HL-60/S4 (cell line): ENCODE measurements at regions not wholly inside any gene's neighbourhood (a gene's known extent, or its start where the extent isn't known, plus 50 kb on each side); places are given as distances from the start of the nearest gene placed in this dataset.
"Not testable (repeated sequence)": the region's sequence is repeated elsewhere in the genome, so short reads cannot be mapped to it uniquely, and the experiment has no call there.

Experiments
- in situ Hi-C: fragments of 300-500 bp; cut with MboI; formaldehyde crosslinking; loops from 2 replicates; pipeline ENCODE4 v1.14.3; 2022; ENCODE audit warnings: low sequenced_read_pairs

- in situ Hi-C loops = loop anchor here (25.0 kb wide), 1 partner anchor 113 kb away; no protein-coding TSS in a partner anchor
Observed at GRCh38 chr4:100674976-100675375, 157.2 kb upstream of the EMCN start.

- in situ Hi-C loops = loop anchor here (25.0 kb wide), 1 partner anchor 95 kb away; no protein-coding TSS in a partner anchor
Observed at GRCh38 chr4:100657187-100657586, 139.4 kb upstream of the EMCN start.

GRCh38 chr4:100651499-100652175 is 133.8 kb upstream of the EMCN start:
- in situ Hi-C loops = loop anchor here (25.0 kb wide), 1 partner anchor 89 kb away; no protein-coding TSS in a partner anchor

GRCh38 chr4:100649417-100649816 is 131.6 kb upstream of the EMCN start:
- in situ Hi-C loops = no loop called here

- in situ Hi-C loops = no loop called here
Observed at GRCh38 chr4:100644150-100644549, 126.3 kb upstream of the EMCN start.

- in situ Hi-C loops = no loop called here
Observed at GRCh38 chr4:100641336-100641735, 123.5 kb upstream of the EMCN start.

- in situ Hi-C loops = no loop called here
Observed at GRCh38 chr4:100635899-100636298, 118.1 kb upstream of the EMCN start.

GRCh38 chr4:100633269-100633668 is 115.4 kb upstream of the EMCN start:
- in situ Hi-C loops = no loop called here

GRCh38 chr4:100632163-100632562 is 114.3 kb upstream of the EMCN start:
- in situ Hi-C loops = no loop called here

- in situ Hi-C loops = no loop called here
Observed at GRCh38 chr4:100631281-100631968, 113.6 kb upstream of the EMCN start.

GRCh38 chr4:100630341-100630740 is 112.5 kb upstream of the EMCN start:
- in situ Hi-C loops = no loop called here

GRCh38 chr4:100609810-100610209 is 92.0 kb upstream of the EMCN start:
- in situ Hi-C loops = no loop called here

GRCh38 chr4:100608651-100609050 is 90.8 kb upstream of the EMCN start:
- in situ Hi-C loops = not testable (repeated sequence)

- in situ Hi-C loops = no loop called here
Observed at GRCh38 chr4:100605144-100605543, 87.3 kb upstream of the EMCN start.

GRCh38 chr4:100593935-100594334 is 76.1 kb upstream of the EMCN start:
- in situ Hi-C loops = no loop called here

GRCh38 chr4:100591161-100591876 is 73.5 kb upstream of the EMCN start:
- in situ Hi-C loops = no loop called here

- in situ Hi-C loops = no loop called here
Observed at GRCh38 chr4:100590325-100590724, 72.5 kb upstream of the EMCN start.

GRCh38 chr4:100588076-100588475 is 70.3 kb upstream of the EMCN start:
- in situ Hi-C loops = no loop called here

- in situ Hi-C loops = no loop called here
Observed at GRCh38 chr4:100582146-100582545, 64.3 kb upstream of the EMCN start.

GRCh38 chr4:100581337-100581736 is 63.5 kb upstream of the EMCN start:
- in situ Hi-C loops = no loop called here

- in situ Hi-C loops = no loop called here
Observed at GRCh38 chr4:100576570-100576969, 58.7 kb upstream of the EMCN start.

- in situ Hi-C loops = loop anchor here (25.0 kb wide), 1 partner anchor 88 kb away; no protein-coding TSS in a partner anchor
Observed at GRCh38 chr4:100574607-100575006, 56.8 kb upstream of the EMCN start.
